B cell (primary cell): ENCODE measurements at regions not wholly inside any gene's neighbourhood (a gene's known extent, or its start where the extent isn't known, plus 50 kb on each side); places are given as distances from the start of the nearest gene placed in this dataset.

Experiments used
- ATAC-seq: fragments of 200-7000 bp; cut with Tn5 transposase; one replicate; pipeline ENCODE4 v1.10.0; 2021; ENCODE audit warnings: low read depth, mild to moderate bottlenecking, moderate number of reproducible peaks, moderate library complexity
- CTCF ChIA-PET: fragments of 350-600 bp; sonication (Branson Sonifier 250); formaldehyde crosslinking; loops from one replicate; lab custom pipeline; 2021; ENCODE audit warnings: antibody characterized with exemption, inconsistent platforms; lab: Charles Lee
- POLR2A ChIA-PET: fragments of 350-600 bp; sonication (Branson Sonifier 250); formaldehyde crosslinking; loops from one replicate; lab custom pipeline; 2021; ENCODE audit warnings: antibody characterized with exemption; lab: Charles Lee
- DNase-seq: peaks from one replicate; pipeline ENCODE4 v3.0.0; 2013
- H2AFZ ChIP-seq: 2 replicates; pipeline ENCODE4 v1.6.1; 2012; ENCODE audit warnings: mild to moderate bottlenecking, low read depth, low read length; ENCODE audit not compliant: insufficient read depth, poor library complexity, severe bottlenecking
- H3K27ac ChIP-seq, 2 donors: 1 replicate in 1 of 2; 2 replicates in 1 of 2; pipeline ENCODE4 v1.5.1; 2012 to 2013; ENCODE audit warnings: low read length in 2 of 2, mild to moderate bottlenecking in 2 of 2, moderate library complexity in 1 of 2
- H3K27me3 ChIP-seq, 4 experiments: fragments of 200-600 bp in 1 of 4; sonication (generic) in 1 of 4; replicated peaks in 1 of 4; 1 replicate in 2 of 4; 2 replicates in 2 of 4; pipeline versions ENCODE4 v1.6.1 to v1.7.0; 2013 to 2016; ENCODE audit warnings: low read length in 3 of 4, mild to moderate bottlenecking in 2 of 4, mixed read lengths in 1 of 4, moderate library complexity in 1 of 4; ENCODE audit not compliant: insufficient read depth in 4 of 4, control insufficient read depth in 3 of 4; ENCODE audit errors: control extremely low read depth in 1 of 4
- H3K36me3 ChIP-seq, 2 experiments: replicated peaks in 1 of 2; 1 replicate in 1 of 2; 2 replicates in 1 of 2; pipeline versions ENCODE4 v1.6.1 to v1.7.1; 2013; ENCODE audit warnings: low read length in 1 of 2; ENCODE audit not compliant: insufficient read depth in 2 of 2, control insufficient read depth in 1 of 2; ENCODE audit errors: control extremely low read depth in 1 of 2, extremely low read depth in 1 of 2
- H3K4me1 ChIP-seq, 2 donors: fragments of 200-600 bp in 1 of 2; sonication (generic) in 1 of 2; 1 replicate in 1 of 2; 2 replicates in 1 of 2; pipeline versions ENCODE4 v1.5.1 to v1.6.1; 2013 to 2017; ENCODE audit warnings: low read length in 2 of 2; ENCODE audit not compliant: control insufficient read depth in 2 of 2, insufficient read depth in 2 of 2
- H3K4me2 ChIP-seq: replicated peaks from 2 replicates; pipeline ENCODE3; 2012; ENCODE audit warnings: mild to moderate bottlenecking, low read depth, low read length; ENCODE audit not compliant: poor library complexity, severe bottlenecking
- H3K4me3 ChIP-seq, 5 experiments: fragments of 200-600 bp in 1 of 5; sonication (generic) in 1 of 5; 1 replicate in 3 of 5; 2 replicates in 2 of 5; pipeline versions ENCODE4 v1.5.1 to v1.7.0; 2011 to 2016; ENCODE audit warnings: low read length in 4 of 5, mild to moderate bottlenecking in 4 of 5, low read depth in 2 of 5, control low read depth in 1 of 5, moderate library complexity in 1 of 5; ENCODE audit not compliant: insufficient read depth in 1 of 5; ENCODE audit errors: control extremely low read depth in 1 of 5, extremely low read depth in 1 of 5
- H3K79me2 ChIP-seq: fragments of 200-600 bp; sonication (generic); one replicate; pipeline ENCODE4 v1.6.0; 2016; ENCODE audit warnings: low read length; ENCODE audit not compliant: control insufficient read depth, insufficient read depth
- H3K9ac ChIP-seq: fragments of 200-600 bp; sonication (generic); 2 replicates; pipeline ENCODE4 v1.6.1; 2017; ENCODE audit warnings: mild to moderate bottlenecking, low read length, moderate library complexity
- H3K9me3 ChIP-seq, 3 donors: one replicate each; pipeline versions ENCODE4 v1.6.1 to v1.7.1; 2013; ENCODE audit warnings: low read length in 2 of 3; ENCODE audit not compliant: control insufficient read depth in 2 of 3, insufficient read depth in 1 of 3; ENCODE audit errors: control extremely low read depth in 1 of 3
- H4K20me1 ChIP-seq: 2 replicates; pipeline ENCODE4 v1.6.0; 2012; ENCODE audit warnings: mild to moderate bottlenecking, low read length; ENCODE audit not compliant: insufficient read depth, control insufficient read depth, poor library complexity, severe bottlenecking
- H3K27ac Mint-ChIP-seq: one replicate; pipeline ENCODE4 v1.8.0; 2021; ENCODE audit warnings: mixed read lengths
- H3K27me3 Mint-ChIP-seq: one replicate; pipeline ENCODE4 v1.8.0; 2021; ENCODE audit warnings: mixed read lengths
- H3K4me1 Mint-ChIP-seq: one replicate; pipeline ENCODE4 v1.8.0; 2021; ENCODE audit warnings: mixed read lengths
- H3K4me3 Mint-ChIP-seq: one replicate; pipeline ENCODE4 v1.8.0; 2021; ENCODE audit warnings: mixed read lengths
- H3K9me3 Mint-ChIP-seq: one replicate; pipeline ENCODE4 v1.8.0; 2022; ENCODE audit warnings: mixed read lengths; ENCODE audit not compliant: insufficient read depth
- EZH2 ChIP-seq: IDR thresholded peaks from 2 replicates; pipeline ENCODE4 v1.6.1; 2012; ENCODE audit warnings: borderline replicate concordance, low read depth, mild to moderate bottlenecking, moderate library complexity, low read length; ENCODE audit not compliant: insufficient read depth, poor library complexity, severe bottlenecking
- WGBS: methylation state at CpG from one replicate; pipeline ENCODE4 v1.1.5; 2013; ENCODE audit warnings: missing lambda C conversion rate; ENCODE audit not compliant: insufficient coverage; 5-methylcytosine and 5-hydroxymethylcytosine counted together
- intact Hi-C: fragments of 100-400 bp; cut with micrococcal nuclease; formaldehyde crosslinking; loops from one replicate; pipeline ENCODE4 v1.10.0; 2022
- TF ChIP-seq, protein P1 (sequence below): fragments of 200-600 bp; IDR thresholded peaks from one replicate; pipeline ENCODE4 v1.8.0; 2022; ENCODE audit warnings: antibody characterized with exemption, mild to moderate bottlenecking

GRCh38 chr3:40886660-40887425, 312.5 kb upstream of the CTNNB1 start:
- H3K4me1 ChIP-seq: no peaks in the 10 kb centered on the region
- no peak overlapping the region for H3K4me2 ChIP-seq
- H3K27me3 ChIP-seq: no peaks in the 10 kb centered on the region
- H3K9me3 ChIP-seq: no peaks in the 10 kb centered on the region
- H3K4me3 Mint-ChIP-seq: no peak overlapping the region
- ATAC-seq (no peak), DNase-seq (no peak)
- no peaks in the 10 kb centered on the region for H3K9me3 Mint-ChIP-seq
- no peak overlapping the region for H3K4me3 ChIP-seq
- H4K20me1 ChIP-seq: no peaks in the 10 kb centered on the region
- ChIA-PET CTCF (no interaction called here), POLR2A (no interaction called here)
- H3K79me2 ChIP-seq: no peaks in the 10 kb centered on the region
- 86% methylated on average over 4 of the region's 8 CpGs for WGBS
- H3K27me3 Mint-ChIP-seq: no peaks in the 10 kb centered on the region
- no peaks in the 10 kb centered on the region for H3K4me1 Mint-ChIP-seq
- H3K9ac ChIP-seq: no peak overlapping the region
- H3K27ac Mint-ChIP-seq: no peak overlapping the region
- H3K36me3 ChIP-seq: no peaks in the 10 kb centered on the region
- intact Hi-C loops: no loop called here
- H2AFZ ChIP-seq: no peak overlapping the region
- no peak for TF ChIP-seq EZH2
- H3K27ac ChIP-seq: no peak overlapping the region

- TF ChIP-seq, protein P1, sequence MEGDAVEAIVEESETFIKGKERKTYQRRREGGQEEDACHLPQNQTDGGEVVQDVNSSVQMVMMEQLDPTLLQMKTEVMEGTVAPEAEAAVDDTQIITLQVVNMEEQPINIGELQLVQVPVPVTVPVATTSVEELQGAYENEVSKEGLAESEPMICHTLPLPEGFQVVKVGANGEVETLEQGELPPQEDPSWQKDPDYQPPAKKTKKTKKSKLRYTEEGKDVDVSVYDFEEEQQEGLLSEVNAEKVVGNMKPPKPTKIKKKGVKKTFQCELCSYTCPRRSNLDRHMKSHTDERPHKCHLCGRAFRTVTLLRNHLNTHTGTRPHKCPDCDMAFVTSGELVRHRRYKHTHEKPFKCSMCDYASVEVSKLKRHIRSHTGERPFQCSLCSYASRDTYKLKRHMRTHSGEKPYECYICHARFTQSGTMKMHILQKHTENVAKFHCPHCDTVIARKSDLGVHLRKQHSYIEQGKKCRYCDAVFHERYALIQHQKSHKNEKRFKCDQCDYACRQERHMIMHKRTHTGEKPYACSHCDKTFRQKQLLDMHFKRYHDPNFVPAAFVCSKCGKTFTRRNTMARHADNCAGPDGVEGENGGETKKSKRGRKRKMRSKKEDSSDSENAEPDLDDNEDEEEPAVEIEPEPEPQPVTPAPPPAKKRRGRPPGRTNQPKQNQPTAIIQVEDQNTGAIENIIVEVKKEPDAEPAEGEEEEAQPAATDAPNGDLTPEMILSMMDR: no peak
- no peak for TF ChIP-seq EZH2
- no peak for DNase-seq
- H3K27ac ChIP-seq: no peak overlapping the region
- ChIA-PET CTCF (interaction anchor here (0.6 kb wide), 1 partner anchor 824 kb away, joined by 3 read pairs; no protein-coding TSS in a partner anchor), POLR2A (no interaction called here)
- Mint-ChIP-seq H3K4me1 (no peaks in the 10 kb centered on the region), H3K9me3 (no peaks in the 10 kb centered on the region), H3K4me3 (no peak overlapping the region), H3K27me3 (peaks cover 3% of the 10 kb centered on the region), H3K27ac (no peak overlapping the region)
- H3K9ac ChIP-seq: no peak overlapping the region
- no peak overlapping the region for H3K4me2 ChIP-seq
- no peaks in the 10 kb centered on the region for H4K20me1 ChIP-seq
- no peaks in the 10 kb centered on the region for H3K79me2 ChIP-seq
- no peaks in the 10 kb centered on the region for H3K9me3 ChIP-seq
- WGBS: no CpG with 5 or more reads among the region's 3 CpGs
- intact Hi-C loops: no loop called here
- no peaks in the 10 kb centered on the region for H3K27me3 ChIP-seq
- no peaks in the 10 kb centered on the region for H3K36me3 ChIP-seq
- H2AFZ ChIP-seq: no peak overlapping the region
- ATAC-seq: no peak
- H3K4me1 ChIP-seq: no peaks in the 10 kb centered on the region
- H3K4me3 ChIP-seq: no peak overlapping the region
Measured at GRCh38 chr3:40891186-40891585, 308.1 kb upstream of the CTNNB1 start.
